ENCODE measurements at regions not wholly inside any gene's neighbourhood (a gene's known extent, or its start where the extent isn't known, plus 50 kb on each side); places are given as distances from the start of the nearest gene placed in this dataset.

GRCh38 chr22:19645905-19646304 lies 68.4 kb upstream of the SEPTIN5 start:
- Histone ChIP-seq H3K27me3 (ENCODE audit: control insufficient read depth, insufficient read depth, low read length) (peaks cover 4% of the 10 kb centered on the region), H3K9me3 (ENCODE audit: control insufficient read depth, insufficient read depth, low read depth, low read length) (peaks cover 19% of the 10 kb centered on the region), H3K4me1 (ENCODE audit: control insufficient read depth, insufficient read depth, low read length) (peaks cover 4% of the 10 kb centered on the region), H3K27ac (ENCODE audit: low read depth, low read length) (no peak overlapping the region), H3K36me3 (ENCODE audit: control insufficient read depth, insufficient read depth, low read length) (no peaks in the 10 kb centered on the region), H3K9ac (ENCODE audit: low read length) (no peak overlapping the region), H3K4me3 (ENCODE audit: low read depth, low read length) (no peak overlapping the region)

GRCh38 chr22:19646383-19646782 lies 67.9 kb upstream of the SEPTIN5 start:
- Histone ChIP-seq H3K4me1 (ENCODE audit: control insufficient read depth, insufficient read depth, low read length) (no peaks in the 10 kb centered on the region), H3K4me3 (ENCODE audit: low read depth, low read length) (no peak overlapping the region), H3K27me3 (ENCODE audit: control insufficient read depth, insufficient read depth, low read length) (no peaks in the 10 kb centered on the region; the same call in 1 of the 2 replicates), H3K9me3 (ENCODE audit: control insufficient read depth, insufficient read depth, low read depth, low read length) (peaks cover 19% of the 10 kb centered on the region), H3K27ac (ENCODE audit: low read depth, low read length) (no peak overlapping the region), H3K9ac (ENCODE audit: low read length) (no peak overlapping the region), H3K36me3 (ENCODE audit: control insufficient read depth, insufficient read depth, low read length) (no peaks in the 10 kb centered on the region)

GRCh38 chr22:19648419-19648929 lies 65.8 kb upstream of the SEPTIN5 start:
- H3K9me3 ChIP-seq (ENCODE audit: control insufficient read depth, insufficient read depth, low read depth, low read length) = peaks cover 19% of the 10 kb centered on the region
- no peak overlapping the region for H3K4me3 ChIP-seq (ENCODE audit: low read depth, low read length)
- H3K27ac ChIP-seq (ENCODE audit: low read depth, low read length) = no peak overlapping the region
- no peaks in the 10 kb centered on the region for H3K36me3 ChIP-seq (ENCODE audit: control insufficient read depth, insufficient read depth, low read length)
- no peaks in the 10 kb centered on the region for H3K4me1 ChIP-seq (ENCODE audit: control insufficient read depth, insufficient read depth, low read length)
- no peaks in the 10 kb centered on the region; the same call in 1 of the 2 replicates for H3K27me3 ChIP-seq (ENCODE audit: control insufficient read depth, insufficient read depth, low read length)
- H3K9ac ChIP-seq (ENCODE audit: low read length) = no peak overlapping the region

GRCh38 chr22:19652316-19652715 lies 62.0 kb upstream of the SEPTIN5 start:
- no peak overlapping the region for H3K9ac ChIP-seq (ENCODE audit: low read length)
- H3K27ac ChIP-seq (ENCODE audit: low read depth, low read length) = no peak overlapping the region
- peaks cover 6% of the 10 kb centered on the region for H3K4me1 ChIP-seq (ENCODE audit: control insufficient read depth, insufficient read depth, low read length)
- H3K9me3 ChIP-seq (ENCODE audit: control insufficient read depth, insufficient read depth, low read depth, low read length) = peaks cover 12% of the 10 kb centered on the region
- no peaks in the 10 kb centered on the region for H3K27me3 ChIP-seq (ENCODE audit: control insufficient read depth, insufficient read depth, low read length)
- no peak overlapping the region for H3K4me3 ChIP-seq (ENCODE audit: low read depth, low read length)
- no peaks in the 10 kb centered on the region for H3K36me3 ChIP-seq (ENCODE audit: control insufficient read depth, insufficient read depth, low read length)

GRCh38 chr22:19654338-19654987 lies 59.8 kb upstream of the SEPTIN5 start:
- Histone ChIP-seq H3K36me3 (ENCODE audit: control insufficient read depth, insufficient read depth, low read length) (no peaks in the 10 kb centered on the region), H3K27ac (ENCODE audit: low read depth, low read length) (no peak overlapping the region), H3K27me3 (ENCODE audit: control insufficient read depth, insufficient read depth, low read length) (no peaks in the 10 kb centered on the region), H3K4me1 (ENCODE audit: control insufficient read depth, insufficient read depth, low read length) (peaks cover 6% of the 10 kb centered on the region), H3K9me3 (ENCODE audit: control insufficient read depth, insufficient read depth, low read depth, low read length) (no peaks in the 10 kb centered on the region), H3K4me3 (ENCODE audit: low read depth, low read length) (no peak overlapping the region), H3K9ac (ENCODE audit: low read length) (no peak overlapping the region)

GRCh38 chr22:19655399-19655798 lies 58.9 kb upstream of the SEPTIN5 start:
- Histone ChIP-seq H3K27ac (ENCODE audit: low read depth, low read length) (no peak overlapping the region), H3K36me3 (ENCODE audit: control insufficient read depth, insufficient read depth, low read length) (no peaks in the 10 kb centered on the region), H3K9me3 (ENCODE audit: control insufficient read depth, insufficient read depth, low read depth, low read length) (no peaks in the 10 kb centered on the region), H3K9ac (ENCODE audit: low read length) (no peak overlapping the region), H3K4me1 (ENCODE audit: control insufficient read depth, insufficient read depth, low read length) (peaks cover 6% of the 10 kb centered on the region), H3K4me3 (ENCODE audit: low read depth, low read length) (no peak overlapping the region), H3K27me3 (ENCODE audit: control insufficient read depth, insufficient read depth, low read length) (no peaks in the 10 kb centered on the region)

- peaks cover 6% of the 10 kb centered on the region for H3K4me1 ChIP-seq (ENCODE audit: control insufficient read depth, insufficient read depth, low read length)
- no peaks in the 10 kb centered on the region for H3K9me3 ChIP-seq (ENCODE audit: control insufficient read depth, insufficient read depth, low read depth, low read length)
- H3K27ac ChIP-seq (ENCODE audit: low read depth, low read length) = no peak overlapping the region
- H3K9ac ChIP-seq (ENCODE audit: low read length) = no peak overlapping the region
- H3K36me3 ChIP-seq (ENCODE audit: control insufficient read depth, insufficient read depth, low read length) = no peaks in the 10 kb centered on the region
- H3K27me3 ChIP-seq (ENCODE audit: control insufficient read depth, insufficient read depth, low read length) = no peaks in the 10 kb centered on the region; the same call in 1 of the 2 replicates
- no peak overlapping the region for H3K4me3 ChIP-seq (ENCODE audit: low read depth, low read length)
These were observed 57.6 kb upstream of the SEPTIN5 start for GRCh38 chr22:19656541-19657251.

GRCh38 chr22:19657252-19658056 lies 56.8 kb upstream of the SEPTIN5 start:
- no peak overlapping the region for H3K27ac ChIP-seq (ENCODE audit: low read depth, low read length)
- H3K4me3 ChIP-seq (ENCODE audit: low read depth, low read length) = no peak overlapping the region
- no peak overlapping the region for H3K9ac ChIP-seq (ENCODE audit: low read length)
- no peaks in the 10 kb centered on the region for H3K36me3 ChIP-seq (ENCODE audit: control insufficient read depth, insufficient read depth, low read length)
- H3K27me3 ChIP-seq (ENCODE audit: control insufficient read depth, insufficient read depth, low read length) = no peaks in the 10 kb centered on the region; the same call in 1 of the 2 replicates
- H3K4me1 ChIP-seq (ENCODE audit: control insufficient read depth, insufficient read depth, low read length) = peaks cover 6% of the 10 kb centered on the region
- H3K9me3 ChIP-seq (ENCODE audit: control insufficient read depth, insufficient read depth, low read depth, low read length) = no peaks in the 10 kb centered on the region

GRCh38 chr22:19658057-19658966 lies 56.0 kb upstream of the SEPTIN5 start:
- Histone ChIP-seq H3K4me1 (ENCODE audit: control insufficient read depth, insufficient read depth, low read length) (peaks cover 6% of the 10 kb centered on the region), H3K9ac (ENCODE audit: low read length) (no peak overlapping the region), H3K27ac (ENCODE audit: low read depth, low read length) (no peak overlapping the region), H3K36me3 (ENCODE audit: control insufficient read depth, insufficient read depth, low read length) (no peaks in the 10 kb centered on the region), H3K4me3 (ENCODE audit: low read depth, low read length) (no peak overlapping the region), H3K9me3 (ENCODE audit: control insufficient read depth, insufficient read depth, low read depth, low read length) (no peaks in the 10 kb centered on the region), H3K27me3 (ENCODE audit: control insufficient read depth, insufficient read depth, low read length) (no peaks in the 10 kb centered on the region; the same call in 1 of the 2 replicates)
